ENCODE measurements at regions not wholly inside any gene's neighbourhood (a gene's known extent, or its start where the extent isn't known, plus 50 kb on each side); places are given as distances from the start of the nearest gene placed in this dataset.

DNA sequence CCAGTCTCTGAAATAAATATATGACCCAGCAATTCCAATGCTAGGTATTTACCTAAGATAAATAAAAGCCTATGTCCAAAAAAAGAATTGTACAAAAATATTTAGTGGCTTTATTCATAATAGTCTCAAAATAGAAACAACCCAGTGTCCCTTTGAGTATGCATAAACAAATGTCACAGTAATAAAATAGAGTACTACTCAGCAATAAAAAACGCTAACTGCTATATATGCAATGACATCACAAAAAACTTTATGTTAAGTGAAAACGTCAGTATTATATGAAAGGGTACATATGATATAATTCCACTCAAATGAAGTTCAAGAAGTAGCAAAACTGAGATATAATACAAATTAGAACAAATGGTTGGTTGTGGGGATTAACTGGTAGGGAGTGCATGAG is 286.5 kb upstream of the MAN1A1 start:
- TF ChIP-seq, protein P1, sequence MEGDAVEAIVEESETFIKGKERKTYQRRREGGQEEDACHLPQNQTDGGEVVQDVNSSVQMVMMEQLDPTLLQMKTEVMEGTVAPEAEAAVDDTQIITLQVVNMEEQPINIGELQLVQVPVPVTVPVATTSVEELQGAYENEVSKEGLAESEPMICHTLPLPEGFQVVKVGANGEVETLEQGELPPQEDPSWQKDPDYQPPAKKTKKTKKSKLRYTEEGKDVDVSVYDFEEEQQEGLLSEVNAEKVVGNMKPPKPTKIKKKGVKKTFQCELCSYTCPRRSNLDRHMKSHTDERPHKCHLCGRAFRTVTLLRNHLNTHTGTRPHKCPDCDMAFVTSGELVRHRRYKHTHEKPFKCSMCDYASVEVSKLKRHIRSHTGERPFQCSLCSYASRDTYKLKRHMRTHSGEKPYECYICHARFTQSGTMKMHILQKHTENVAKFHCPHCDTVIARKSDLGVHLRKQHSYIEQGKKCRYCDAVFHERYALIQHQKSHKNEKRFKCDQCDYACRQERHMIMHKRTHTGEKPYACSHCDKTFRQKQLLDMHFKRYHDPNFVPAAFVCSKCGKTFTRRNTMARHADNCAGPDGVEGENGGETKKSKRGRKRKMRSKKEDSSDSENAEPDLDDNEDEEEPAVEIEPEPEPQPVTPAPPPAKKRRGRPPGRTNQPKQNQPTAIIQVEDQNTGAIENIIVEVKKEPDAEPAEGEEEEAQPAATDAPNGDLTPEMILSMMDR (IDR thresholded peaks at IDR 0.05; ENCODE audit: poor library complexity, severe bottlenecking), result no peak
- TF ChIP-seq POLR2AphosphoS5 (IDR thresholded peaks at IDR 0.05), result no peak
- no peak for TF ChIP-seq REST (IDR thresholded peaks at IDR 0.05; ENCODE audit: borderline replicate concordance)

Data from neural cell (in vitro differentiated cells).